Naive B cell (primary cell): ENCODE measurements at regions not wholly inside any gene's neighbourhood (a gene's known extent, or its start where the extent isn't known, plus 50 kb on each side); places are given as distances from the start of the nearest gene placed in this dataset.

Experiments used
- ATAC-seq, 2 donors: fragments of 150-1000 bp; cut with Tn5 transposase; 2 replicates each; pipeline ENCODE4 v1.10.0; 2021; ENCODE audit warnings: low read depth in 2 of 2, mild to moderate bottlenecking in 2 of 2, moderate library complexity in 2 of 2
- DNase-seq: peaks from one replicate; pipeline ENCODE4 v3.0.0; 2022
- H3K27ac Mint-ChIP-seq, 6 donors: one replicate each; pipeline ENCODE4 v1.8.0; 2020 to 2022; ENCODE audit warnings: mild to moderate bottlenecking in 6 of 6, mixed read lengths in 6 of 6, moderate library complexity in 5 of 6, inconsistent platforms in 2 of 6
- H3K27me3 Mint-ChIP-seq, 3 donors: one replicate each; pipeline ENCODE4 v1.8.0; 2021 to 2022; ENCODE audit warnings: mixed read lengths in 3 of 3, mild to moderate bottlenecking in 1 of 3
- H3K36me3 Mint-ChIP-seq, 2 donors: one replicate each; pipeline ENCODE4 v1.8.0; 2020 to 2022; ENCODE audit warnings: mixed read lengths in 2 of 2, inconsistent platforms in 1 of 2, mild to moderate bottlenecking in 1 of 2
- H3K4me1 Mint-ChIP-seq, 3 donors: one replicate each; pipeline ENCODE4 v1.8.0; 2020 to 2022; ENCODE audit warnings: mixed read lengths in 3 of 3, inconsistent platforms in 1 of 3, mild to moderate bottlenecking in 1 of 3, moderate library complexity in 1 of 3
- H3K4me3 Mint-ChIP-seq, 8 donors: one replicate each; pipeline ENCODE4 v1.8.0; 2020 to 2022; ENCODE audit warnings: mild to moderate bottlenecking in 8 of 8, mixed read lengths in 8 of 8, moderate library complexity in 8 of 8, inconsistent platforms in 2 of 8
- H3K9me3 Mint-ChIP-seq, 7 donors: one replicate each; pipeline ENCODE4 v1.8.0; 2020 to 2022; ENCODE audit warnings: mixed read lengths in 7 of 7, mild to moderate bottlenecking in 5 of 7, inconsistent platforms in 2 of 7, moderate library complexity in 1 of 7

DNA sequence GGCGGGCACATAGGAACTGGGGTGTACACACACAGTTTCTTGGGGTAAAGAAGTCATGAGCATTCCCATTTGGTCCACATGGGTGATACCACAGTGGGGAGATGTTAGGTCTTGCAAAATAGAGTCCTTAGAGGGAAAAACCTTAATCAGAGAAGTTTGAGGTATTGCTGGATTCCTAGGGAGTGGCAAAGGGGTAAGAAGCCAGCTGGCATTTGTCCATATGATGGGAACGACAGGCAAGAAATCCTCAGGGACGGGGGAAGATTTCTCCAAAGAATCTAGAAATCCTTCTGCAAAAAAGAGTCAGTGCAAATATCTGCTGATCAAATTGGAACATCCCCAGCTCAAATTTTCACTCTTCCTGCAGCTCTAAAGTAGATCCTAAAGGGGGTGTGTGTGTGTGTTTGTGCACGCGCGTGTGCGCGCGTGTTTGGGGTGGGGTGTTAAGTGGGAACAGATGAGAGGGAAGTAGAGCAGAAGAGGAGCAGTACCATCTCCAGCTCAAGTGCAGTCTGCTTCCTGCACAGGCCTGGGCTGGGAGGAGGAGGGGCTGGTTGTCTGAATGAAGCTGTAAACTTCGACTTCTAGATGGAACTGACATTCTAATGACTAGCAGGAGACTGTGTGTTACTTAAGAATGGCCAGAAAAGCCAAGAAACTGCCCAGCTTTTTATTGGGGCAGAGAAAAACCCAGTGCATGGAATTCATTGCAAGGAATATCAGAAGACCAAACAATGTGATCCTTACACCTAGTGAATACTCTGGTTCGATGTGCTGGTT lies 168.0 kb downstream of the SPP2 start:
- Mint-ChIP-seq H3K36me3 (peaks cover 0 to 4% of the 10 kb centered on the region in 2 donors), H3K27ac (peak overlapping the region in 1 of 6 donors; percentile 30), H3K27me3 (peaks cover 7 to 24% (median 21%) of the 10 kb centered on the region in 3 donors), H3K4me1 (peaks cover 0 to 17% (median 6%) of the 10 kb centered on the region in 3 donors), H3K9me3 (peaks cover 0 to 2% (median 0%) of the 10 kb centered on the region in 7 donors), H3K4me3 (no peak overlapping the region)
- ATAC-seq (no peak), DNase-seq (no peak)

DNA sequence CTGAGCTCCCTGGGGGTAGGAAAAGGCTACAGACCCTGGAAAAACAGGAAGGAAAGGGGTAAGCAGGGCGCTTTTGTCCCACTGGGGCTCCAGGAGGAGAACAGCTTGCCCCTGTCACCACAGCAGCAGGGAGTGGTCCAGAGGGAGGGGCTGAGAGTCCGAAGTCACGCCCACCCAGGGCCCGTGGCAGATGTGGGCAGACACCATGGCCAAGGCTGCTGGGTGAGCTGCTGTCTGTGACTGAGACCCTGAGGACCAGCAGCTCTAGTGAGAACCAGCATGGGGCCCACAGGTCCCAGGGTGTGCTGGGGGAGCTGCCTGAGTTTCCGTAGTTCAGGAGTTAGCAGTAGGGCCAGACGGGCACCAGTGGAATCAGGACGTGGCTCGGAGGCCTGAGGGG lies 162.0 kb downstream of the SPP2 start:
- H3K4me3 Mint-ChIP-seq: no peak overlapping the region
- H3K9me3 Mint-ChIP-seq: peaks cover 0 to 5% (median 0%) of the 10 kb centered on the region in 7 donors
- H3K4me1 Mint-ChIP-seq: peaks cover 5% of the 10 kb centered on the region in 3 donors
- no peak overlapping the region for H3K27ac Mint-ChIP-seq
- H3K27me3 Mint-ChIP-seq: peaks cover 4 to 31% (median 19%) of the 10 kb centered on the region in 3 donors
- H3K36me3 Mint-ChIP-seq: no peaks in the 10 kb centered on the region
- no peak for ATAC-seq
- DNase-seq: no peak

DNA sequence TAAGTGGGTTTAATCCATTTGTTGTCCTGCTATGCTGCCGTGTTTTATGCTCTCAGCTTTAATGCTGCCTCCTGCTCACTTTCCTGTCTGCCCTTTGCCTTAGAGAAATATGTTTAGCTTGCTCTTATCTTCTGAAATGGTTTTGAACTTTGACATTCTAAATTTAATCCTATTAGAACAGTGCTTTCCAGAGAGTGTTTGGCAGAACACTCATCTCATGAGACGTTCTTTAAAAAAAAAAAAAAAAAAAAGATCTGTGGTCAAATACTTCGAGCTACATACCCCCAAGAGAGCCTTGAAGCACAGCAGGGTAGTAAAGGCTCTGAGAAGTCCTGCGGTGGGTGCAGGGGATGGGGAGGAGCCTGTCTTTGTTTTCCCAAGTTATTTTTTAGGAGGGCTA lies 161.3 kb downstream of the SPP2 start:
- H3K27ac Mint-ChIP-seq: no peak overlapping the region
- no peak overlapping the region for H3K4me3 Mint-ChIP-seq
- peaks cover 3 to 5% (median 4%) of the 10 kb centered on the region in 3 donors for H3K4me1 Mint-ChIP-seq
- H3K27me3 Mint-ChIP-seq: peaks cover 4 to 28% (median 16%) of the 10 kb centered on the region in 3 donors
- no peak for ATAC-seq
- no peak for DNase-seq
- H3K9me3 Mint-ChIP-seq: peaks cover 0 to 12% (median 2%) of the 10 kb centered on the region in 7 donors
- H3K36me3 Mint-ChIP-seq: no peaks in the 10 kb centered on the region

DNA sequence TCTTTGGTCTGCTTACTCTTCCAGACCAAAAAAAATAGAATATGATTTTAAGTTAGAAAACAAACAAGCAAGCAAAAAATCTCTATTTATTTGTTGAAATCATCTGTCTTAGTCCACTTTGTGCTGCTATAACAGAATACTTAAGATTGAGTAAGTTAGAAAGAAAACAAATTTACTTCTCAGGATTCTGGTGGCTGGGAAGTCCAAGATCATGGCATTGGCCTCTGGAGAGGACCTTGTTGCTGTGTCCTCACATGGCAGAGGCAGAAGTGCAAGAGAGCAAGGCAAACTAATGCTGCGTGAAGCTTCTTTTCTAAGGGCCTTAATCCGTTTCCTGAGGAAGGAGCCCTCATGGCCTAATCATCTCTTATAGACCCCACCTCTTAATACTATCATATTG lies 156.2 kb downstream of the SPP2 start:
- Mint-ChIP-seq H3K36me3 (peaks cover 0 to 6% of the 10 kb centered on the region in 2 donors), H3K4me1 (no peaks in the 10 kb centered on the region), H3K27ac (no peak overlapping the region), H3K4me3 (no peak overlapping the region), H3K9me3 (peaks cover 0 to 36% (median 7%) of the 10 kb centered on the region in 7 donors), H3K27me3 (peaks cover 0 to 10% (median under 1%) of the 10 kb centered on the region in 3 donors)
- DNase-seq (no peak), ATAC-seq (no peak)

DNA sequence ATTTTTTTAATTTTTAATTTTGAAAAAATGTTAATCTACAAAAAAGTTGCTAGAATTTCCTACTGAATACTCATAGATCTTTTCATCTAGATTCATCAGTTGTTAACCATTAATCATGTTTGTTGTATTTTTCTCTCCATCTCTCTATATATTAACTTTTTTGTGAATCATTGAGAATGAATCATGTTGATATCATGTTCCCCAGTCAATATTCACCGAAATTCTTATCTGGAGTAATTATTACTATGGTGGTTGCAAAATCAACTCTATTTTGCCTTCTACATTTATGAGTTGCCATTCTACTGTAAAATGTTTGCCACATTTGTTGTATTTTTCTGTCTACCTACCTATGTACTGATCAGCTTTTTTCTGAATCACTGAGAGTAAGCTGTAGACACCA lies 154.0 kb downstream of the SPP2 start:
- Mint-ChIP-seq H3K36me3 (peaks cover 0 to 6% of the 10 kb centered on the region in 2 donors), H3K27ac (no peak overlapping the region), H3K4me1 (no peaks in the 10 kb centered on the region), H3K4me3 (no peak overlapping the region), H3K9me3 (peaks cover 0 to 36% (median 7%) of the 10 kb centered on the region in 7 donors), H3K27me3 (peaks cover 0 to 9% (median 8%) of the 10 kb centered on the region in 3 donors)
- ATAC-seq (no peak), DNase-seq (no peak)

DNA sequence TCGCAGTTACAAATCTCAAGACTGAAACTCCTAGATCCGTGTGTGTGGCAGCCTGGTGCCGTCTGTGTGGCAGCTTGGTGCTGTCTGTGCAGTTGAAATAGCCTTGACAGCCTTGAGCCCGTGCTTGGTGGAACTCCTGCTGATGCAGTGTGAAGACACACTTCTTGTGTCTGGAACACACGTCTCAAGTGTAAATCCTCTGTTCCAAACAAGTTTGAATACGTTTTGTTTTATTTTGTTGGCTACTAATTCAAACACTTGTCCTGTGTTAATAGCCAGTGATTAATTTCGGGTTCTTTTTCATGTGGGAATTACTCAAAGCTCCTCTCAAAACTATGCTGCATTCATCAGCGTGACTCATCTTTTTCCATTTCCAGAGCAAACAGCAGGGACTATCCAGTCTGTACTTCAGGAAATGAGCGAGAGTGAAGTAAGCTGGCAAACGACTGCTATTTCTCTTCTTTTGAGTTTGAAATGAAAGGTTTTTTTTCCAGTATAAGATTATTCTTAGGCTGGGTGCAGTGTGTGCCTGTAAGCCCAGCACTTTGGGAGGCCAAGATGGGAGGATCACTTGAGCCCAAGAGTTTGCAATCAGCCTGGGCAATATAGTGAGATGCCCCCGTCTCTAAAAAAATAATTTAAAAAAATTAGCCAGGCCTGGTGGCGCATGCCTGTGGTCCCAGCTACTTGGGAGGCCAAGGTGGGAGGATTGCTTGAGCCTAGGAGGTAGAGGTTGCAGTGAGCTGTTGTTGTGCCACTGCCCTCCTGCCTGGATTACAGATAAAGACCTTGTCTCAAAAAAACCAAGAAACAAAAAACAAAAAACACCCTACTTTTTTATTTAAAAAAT lies 152.9 kb downstream of the SPP2 start:
- no peak for ATAC-seq
- DNase-seq: no peak
- Mint-ChIP-seq H3K27ac (peak overlapping the region in 1 of 6 donors; percentile 81), H3K27me3 (peaks cover 3 to 12% (median 9%) of the 10 kb centered on the region in 3 donors), H3K9me3 (peaks cover 0 to 36% (median 7%) of the 10 kb centered on the region in 7 donors), H3K4me3 (no peak overlapping the region), H3K36me3 (peaks cover 0 to 6% of the 10 kb centered on the region in 2 donors), H3K4me1 (no peaks in the 10 kb centered on the region)

DNA sequence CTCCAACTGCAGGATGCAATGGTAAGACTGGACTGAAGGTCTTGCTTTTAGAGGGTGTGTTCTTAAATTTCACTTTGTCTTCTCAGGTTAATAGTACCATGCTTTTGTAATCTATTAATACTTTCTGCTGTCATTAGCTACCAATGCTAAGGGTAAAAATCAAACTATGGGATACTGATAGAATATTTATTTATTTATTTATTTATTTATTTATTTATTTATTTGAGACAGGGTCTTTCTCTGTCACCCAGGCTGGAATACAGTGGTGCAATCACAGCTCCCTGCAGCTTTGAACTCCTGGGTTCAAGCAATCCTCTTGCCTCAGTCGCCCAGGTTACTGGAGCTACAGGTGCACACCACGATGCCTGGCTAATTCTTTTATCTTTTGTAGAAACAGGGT lies 152.1 kb downstream of the SPP2 start:
- no peak overlapping the region for H3K4me3 Mint-ChIP-seq
- no peak for ATAC-seq
- H3K27me3 Mint-ChIP-seq: peaks cover 7 to 20% (median 14%) of the 10 kb centered on the region in 3 donors
- peaks cover 0 to under 1% (median 0%) of the 10 kb centered on the region in 3 donors for H3K4me1 Mint-ChIP-seq
- no peak for DNase-seq
- no peak overlapping the region for H3K27ac Mint-ChIP-seq
- peaks cover 0 to 6% of the 10 kb centered on the region in 2 donors for H3K36me3 Mint-ChIP-seq
- H3K9me3 Mint-ChIP-seq: peaks cover 0 to 36% (median 7%) of the 10 kb centered on the region in 7 donors

DNA sequence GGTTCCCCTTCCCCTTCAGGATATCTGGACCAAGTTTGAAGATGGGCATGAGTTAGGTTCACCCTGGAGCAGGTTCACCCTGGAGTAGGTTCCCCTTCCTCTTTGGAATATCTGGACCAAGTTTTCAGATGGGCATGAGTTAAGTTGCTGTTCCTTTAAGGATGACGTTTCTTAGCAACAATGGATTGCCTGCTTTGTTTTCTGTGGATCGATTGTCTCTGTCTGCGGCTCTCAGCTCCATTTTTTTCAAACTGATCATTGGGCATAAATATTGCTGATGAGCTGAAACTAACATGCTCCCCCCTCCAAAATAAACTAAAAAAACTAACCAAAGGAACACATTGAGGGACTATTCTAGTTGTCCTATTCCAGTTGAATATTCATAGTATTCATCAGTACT lies 149.5 kb downstream of the SPP2 start:
- DNase-seq (no peak), ATAC-seq (no peak)
- no peak overlapping the region for H3K4me3 Mint-ChIP-seq
- H3K4me1 Mint-ChIP-seq: peaks cover 0 to 6% (median 0%) of the 10 kb centered on the region in 3 donors
- no peak overlapping the region for H3K27ac Mint-ChIP-seq
- H3K9me3 Mint-ChIP-seq: peaks cover 0 to 15% (median 2%) of the 10 kb centered on the region in 7 donors
- H3K27me3 Mint-ChIP-seq: peaks cover 17 to 45% (median 26%) of the 10 kb centered on the region in 3 donors
- H3K36me3 Mint-ChIP-seq: peaks cover 0 to 4% of the 10 kb centered on the region in 2 donors

DNA sequence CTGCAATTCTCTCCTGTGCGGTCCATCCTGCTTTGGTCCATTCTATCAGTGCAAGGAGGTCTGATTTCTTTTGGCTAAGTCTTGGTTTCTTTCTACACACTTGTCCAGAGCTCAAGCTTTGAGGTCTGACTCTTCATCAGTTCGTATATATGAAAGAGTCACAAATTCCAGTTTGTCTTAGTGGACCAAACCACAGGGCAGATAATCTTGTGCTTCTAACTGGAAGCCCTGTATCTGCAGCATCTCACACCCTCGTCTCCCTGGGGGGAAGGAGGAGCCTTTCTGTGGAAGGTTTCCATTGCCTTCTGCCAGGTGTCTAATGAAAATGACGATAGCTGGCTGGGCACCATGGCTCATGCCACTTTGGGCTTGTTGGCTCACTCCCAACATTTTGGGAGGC lies 148.5 kb downstream of the SPP2 start:
- no peak for DNase-seq
- no peak overlapping the region for H3K27ac Mint-ChIP-seq

DNA sequence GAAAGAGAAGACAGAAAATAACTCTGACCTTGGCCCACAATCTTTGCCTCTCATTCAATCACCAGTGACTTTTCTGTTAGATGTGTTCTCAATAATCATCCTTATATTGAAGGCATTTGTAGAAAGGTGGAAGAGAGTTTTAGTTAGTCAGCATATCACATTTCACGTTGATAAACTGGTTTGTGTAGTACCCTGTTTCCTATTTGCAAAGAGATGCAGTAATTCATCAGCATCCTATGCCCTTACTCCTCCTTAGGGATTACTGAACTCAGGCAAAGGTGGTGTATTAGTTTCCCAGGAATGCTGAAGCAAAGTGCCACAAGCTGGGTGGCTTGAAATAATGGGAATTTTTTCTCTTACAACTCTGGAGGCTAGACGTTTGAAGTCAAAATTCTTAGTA lies 145.0 kb downstream of the SPP2 start:
- H3K27me3 Mint-ChIP-seq: peaks cover 17 to 46% (median 31%) of the 10 kb centered on the region in 3 donors
- peaks cover 0 to 6% (median 0%) of the 10 kb centered on the region in 3 donors for H3K4me1 Mint-ChIP-seq
- no peak overlapping the region for H3K27ac Mint-ChIP-seq
- peaks cover 0 to 4% of the 10 kb centered on the region in 2 donors for H3K36me3 Mint-ChIP-seq
- peaks cover 0 to 2% (median 0%) of the 10 kb centered on the region in 7 donors for H3K9me3 Mint-ChIP-seq
- ATAC-seq: no peak
- no peak for DNase-seq
- H3K4me3 Mint-ChIP-seq: no peak overlapping the region

More for the DNA sequence above, 148.5 kb downstream of the SPP2 start:
- H3K4me1 Mint-ChIP-seq: peaks cover 0 to 6% (median 0%) of the 10 kb centered on the region in 3 donors
- peaks cover 0 to 4% of the 10 kb centered on the region in 2 donors for H3K36me3 Mint-ChIP-seq
- peaks cover 17 to 51% (median 30%) of the 10 kb centered on the region in 3 donors for H3K27me3 Mint-ChIP-seq
- H3K4me3 Mint-ChIP-seq: no peak overlapping the region
- no peak for ATAC-seq
- peaks cover 0 to 12% (median under 1%) of the 10 kb centered on the region in 7 donors for H3K9me3 Mint-ChIP-seq

DNA sequence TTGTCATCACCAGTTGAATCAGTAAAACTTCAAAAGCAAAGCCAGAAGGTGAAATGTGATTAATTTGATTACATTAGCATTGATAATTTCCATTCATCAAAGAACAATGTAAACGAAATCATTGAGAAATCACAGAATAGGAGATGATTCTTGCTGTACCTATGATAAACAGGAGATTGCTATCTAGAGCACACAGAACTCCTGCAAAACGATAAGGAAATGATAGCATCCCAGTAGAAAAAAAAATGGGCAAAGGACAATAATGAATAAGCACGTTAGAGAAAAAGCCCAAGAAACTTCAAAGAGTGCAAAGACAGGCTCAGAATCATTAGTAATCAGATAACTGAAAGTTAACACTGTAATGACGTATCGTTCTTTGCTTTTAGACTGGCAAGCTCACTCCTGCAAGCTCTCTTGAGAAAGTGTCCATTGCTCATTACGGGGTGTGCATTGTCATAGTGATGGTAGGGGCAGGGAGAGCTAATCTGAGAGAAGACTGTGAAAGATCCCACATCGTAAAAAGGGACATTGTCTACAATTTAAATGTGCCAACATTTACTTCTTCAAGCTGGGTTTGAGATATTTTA lies 143.6 kb downstream of the SPP2 start:
- peaks cover 17 to 52% (median 30%) of the 10 kb centered on the region in 3 donors for H3K27me3 Mint-ChIP-seq
- DNase-seq (no peak), ATAC-seq (no peak)
- H3K27ac Mint-ChIP-seq: no peak overlapping the region
- no peak overlapping the region for H3K4me3 Mint-ChIP-seq
- H3K9me3 Mint-ChIP-seq: peaks cover 0 to 2% (median 0%) of the 10 kb centered on the region in 7 donors
- H3K36me3 Mint-ChIP-seq: peaks cover 0 to 4% of the 10 kb centered on the region in 2 donors
- peaks cover 4 to 9% (median 7%) of the 10 kb centered on the region in 3 donors for H3K4me1 Mint-ChIP-seq

DNA sequence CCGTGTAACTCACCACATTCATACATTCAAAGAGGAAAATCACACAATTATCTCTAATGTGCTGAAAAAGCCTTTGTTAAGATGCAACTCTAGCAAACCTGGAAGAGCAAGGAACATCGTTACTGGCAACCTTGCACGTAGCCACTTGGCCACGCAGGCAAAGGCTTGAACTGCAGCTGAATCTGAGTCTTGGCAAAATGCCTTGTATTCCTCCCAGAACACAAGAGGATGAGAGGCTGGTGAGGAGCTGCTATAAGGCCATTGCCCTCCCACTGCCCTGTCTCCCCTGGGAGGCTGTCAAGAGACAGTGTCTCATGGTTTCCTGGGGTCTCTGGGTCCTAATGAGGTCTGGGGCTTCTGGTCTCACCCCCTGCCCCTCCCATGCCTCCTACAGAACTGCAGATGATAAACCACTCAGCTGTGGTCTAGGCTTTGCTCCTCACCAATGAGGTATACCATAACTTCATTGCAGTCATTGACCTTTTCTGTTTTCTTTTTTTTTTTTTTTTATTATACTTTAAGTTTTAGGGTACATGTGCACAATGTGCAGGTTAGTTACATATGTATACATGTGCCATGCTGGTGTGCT lies 141.4 kb downstream of the SPP2 start:
- no peak overlapping the region for H3K27ac Mint-ChIP-seq
- H3K36me3 Mint-ChIP-seq: peaks cover 0 to 4% of the 10 kb centered on the region in 2 donors
- no peak overlapping the region for H3K4me3 Mint-ChIP-seq
- ATAC-seq (no peak), DNase-seq (no peak)
- peaks cover 13 to 38% (median 21%) of the 10 kb centered on the region in 3 donors for H3K27me3 Mint-ChIP-seq
- peaks cover 0 to 3% (median under 1%) of the 10 kb centered on the region in 7 donors for H3K9me3 Mint-ChIP-seq
- peaks cover 8 to 21% (median 17%) of the 10 kb centered on the region in 3 donors for H3K4me1 Mint-ChIP-seq
